Neutrophil (primary cell): ENCODE measurements at regions not wholly inside any gene's neighbourhood (a gene's known extent, or its start where the extent isn't known, plus 50 kb on each side); places are given as distances from the start of the nearest gene placed in this dataset.
A peak's percentile ranks its signal among the peaks of the same experiment; 100 is the strongest.
"Not testable (repeated sequence)": the region's sequence is repeated elsewhere in the genome, so short reads cannot be mapped to it uniquely, and the experiment has no call there.

ENCODE experiments used
- H3K27ac ChIP-seq: fragments of 200-600 bp; sonication (generic); 2 replicates; pipeline ENCODE4 v1.5.1; 2016; ENCODE audit warnings: mild to moderate bottlenecking, moderate library complexity
- H3K27me3 ChIP-seq: fragments of 200-600 bp; sonication (generic); 2 replicates; pipeline ENCODE4 v1.6.0; 2016; ENCODE audit warnings: mild to moderate bottlenecking
- H3K36me3 ChIP-seq: fragments of 200-600 bp; sonication (generic); 2 replicates; pipeline ENCODE4 v1.5.1; 2017
- H3K4me1 ChIP-seq, 2 experiments: fragments of 200-600 bp in 1 of 2; sonication (generic) in 1 of 2; 1 replicate in 1 of 2; 2 replicates in 1 of 2; pipeline versions ENCODE4 v1.5.1 to v1.6.1; 2013 to 2016; ENCODE audit warnings: low read depth in 1 of 2, low read length in 1 of 2, mild to moderate bottlenecking in 1 of 2, moderate library complexity in 1 of 2; ENCODE audit not compliant: control insufficient read depth in 1 of 2, insufficient read depth in 1 of 2
- H3K4me3 ChIP-seq, 2 experiments: fragments of 200-600 bp in 1 of 2; sonication (generic) in 1 of 2; 1 replicate in 1 of 2; 2 replicates in 1 of 2; pipeline ENCODE4 v1.5.1; 2013 to 2016; ENCODE audit warnings: low read depth in 1 of 2, low read length in 1 of 2, mild to moderate bottlenecking in 1 of 2, moderate library complexity in 1 of 2
- H3K9me3 ChIP-seq: fragments of 200-600 bp; sonication (generic); 2 replicates; pipeline ENCODE4 v1.5.1; 2016

DNA sequence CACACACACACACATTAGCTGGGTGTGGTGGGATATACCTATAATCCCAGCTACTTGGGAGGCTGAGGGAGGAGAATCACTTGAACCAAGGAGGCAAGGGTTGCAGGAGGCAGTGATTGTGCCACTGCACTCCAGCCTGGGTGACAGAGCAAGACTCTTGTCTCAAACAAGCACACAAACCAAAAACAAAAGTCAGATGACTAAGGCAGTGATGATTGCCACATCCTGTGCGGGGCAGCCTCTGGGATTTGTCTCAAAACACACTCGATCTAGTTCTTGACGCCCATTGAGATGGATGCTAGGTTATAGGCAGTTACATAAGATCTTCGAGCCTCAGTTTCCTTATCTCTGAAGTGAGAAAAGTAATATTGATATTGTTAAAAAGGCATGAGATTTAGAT lies 57.8 kb upstream of the NBPF8 start:
- H3K4me1 ChIP-seq, H3K9me3 ChIP-seq, H3K36me3 ChIP-seq, H3K27ac ChIP-seq, H3K4me3 ChIP-seq, H3K27me3 ChIP-seq: not testable (repeated sequence)

DNA sequence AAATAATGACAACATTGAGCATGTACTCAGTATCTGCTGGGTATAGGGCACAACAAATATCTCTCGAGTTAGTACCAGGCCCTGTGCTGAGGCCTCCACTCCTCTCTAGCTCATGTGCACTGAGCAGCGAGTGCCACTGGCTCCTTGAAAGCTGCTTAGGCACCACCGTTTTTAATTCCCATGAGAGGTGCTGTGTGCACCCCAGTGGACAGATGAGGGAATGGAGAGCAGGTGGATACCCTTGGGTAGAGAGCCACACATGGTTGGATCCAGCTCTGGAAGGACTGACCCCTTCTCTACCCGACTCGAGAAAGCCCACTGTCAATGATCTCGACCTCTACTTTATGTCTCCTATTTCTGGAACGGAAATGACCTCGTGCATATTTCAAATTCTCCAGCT lies 58.7 kb upstream of the NBPF8 start:
- not testable (repeated sequence) for H3K27ac ChIP-seq, H3K27me3 ChIP-seq, H3K36me3 ChIP-seq, H3K9me3 ChIP-seq, H3K4me3 ChIP-seq, H3K4me1 ChIP-seq

DNA sequence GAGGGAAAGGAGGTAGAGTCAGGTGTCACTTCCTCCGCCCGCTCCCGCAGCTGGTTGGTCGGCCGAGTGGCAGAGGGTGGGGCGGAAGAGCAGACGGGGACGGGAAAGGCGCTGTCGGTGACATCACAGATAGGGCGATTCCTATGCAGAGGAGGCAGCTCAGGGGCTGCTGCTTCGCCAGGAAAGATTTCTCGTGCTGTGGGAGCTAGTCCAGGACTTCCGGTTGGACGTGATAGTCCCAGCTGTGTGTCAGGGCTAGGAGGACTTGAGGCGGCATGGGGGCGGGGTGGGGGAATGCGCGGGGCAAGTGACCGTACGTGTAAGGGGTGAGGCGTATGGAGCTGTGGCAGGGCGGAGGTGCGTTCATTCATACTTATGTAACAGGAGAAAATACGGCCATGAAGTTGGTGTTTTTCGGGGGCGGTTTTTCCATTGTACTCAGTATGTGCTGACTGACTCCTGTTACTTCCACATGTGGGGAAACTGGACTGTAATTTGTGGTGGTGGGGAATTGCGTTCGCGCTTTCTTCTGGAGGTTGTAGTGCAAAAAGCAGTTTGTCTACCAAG lies 60.1 kb upstream of the NBPF8 start:
- H3K36me3 ChIP-seq, H3K4me1 ChIP-seq, H3K9me3 ChIP-seq, H3K27me3 ChIP-seq: not testable (repeated sequence)
- peak overlapping the region; percentile 56 for H3K27ac ChIP-seq
- peak overlapping the region; percentile 42 to 54 for H3K4me3 ChIP-seq

DNA sequence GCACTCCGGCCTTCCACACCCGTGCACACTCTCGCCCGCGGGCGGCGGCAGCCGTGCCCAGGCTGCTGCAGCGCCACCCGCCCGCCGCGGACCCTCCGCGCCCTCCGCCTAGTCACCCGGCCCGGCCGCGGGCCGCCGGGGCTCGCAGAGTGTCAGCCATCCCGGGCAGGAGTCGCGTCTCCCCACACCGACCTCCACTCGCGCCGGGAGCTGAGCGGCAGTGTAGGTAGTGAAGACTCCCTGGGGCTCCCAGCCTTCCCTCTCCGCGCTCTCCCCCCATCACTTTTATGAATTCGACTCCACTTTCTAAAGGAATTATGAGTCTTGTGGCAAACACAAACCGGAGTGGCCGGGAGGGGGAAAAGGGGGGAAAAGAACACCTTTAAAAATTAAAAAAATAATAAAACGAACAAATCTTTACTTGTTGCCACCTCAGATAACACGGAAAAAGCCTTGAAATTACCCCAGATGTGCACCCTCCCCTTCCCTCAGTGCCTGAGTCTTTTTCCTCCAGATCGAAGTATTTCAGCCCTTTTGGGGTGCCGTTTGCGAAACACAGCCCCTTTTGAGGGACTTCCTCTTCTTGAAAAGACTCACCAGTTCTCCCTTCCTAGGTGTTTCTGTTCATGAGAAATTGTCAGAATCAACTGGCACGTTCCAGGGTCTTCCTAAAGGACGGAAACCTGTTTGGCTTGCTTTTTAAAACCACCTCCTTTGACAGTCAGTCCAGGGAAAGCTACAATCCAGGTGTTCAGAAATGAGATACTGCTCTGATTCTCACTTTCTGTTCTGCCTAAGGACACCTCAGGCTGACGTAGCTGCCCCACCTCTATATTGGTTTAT lies 72.4 kb upstream of the NBPF8 start:
- H3K27ac ChIP-seq, result peak overlapping the region; percentile 56

DNA sequence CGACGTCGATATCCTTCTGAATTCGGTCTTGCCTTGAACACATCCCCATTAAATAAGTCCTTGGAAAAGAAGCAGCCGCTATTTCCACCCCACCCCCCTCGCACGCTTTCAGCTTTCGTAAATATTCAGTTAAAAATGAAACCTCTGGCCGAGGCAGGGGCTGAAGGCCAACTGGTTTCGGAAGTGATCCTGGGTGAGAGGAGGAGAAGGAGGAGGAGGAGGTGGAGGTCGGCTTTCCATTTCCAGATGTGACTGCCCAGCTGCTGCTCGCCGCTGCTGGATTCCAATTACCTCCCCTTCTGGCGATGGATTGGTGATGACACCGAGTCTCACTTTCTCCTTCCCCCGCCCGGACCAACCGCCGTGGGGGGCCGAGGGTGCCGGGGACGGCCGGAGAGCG lies 73.1 kb upstream of the NBPF8 start:
- H3K36me3 ChIP-seq, H3K9me3 ChIP-seq, H3K27me3 ChIP-seq, H3K4me1 ChIP-seq: not testable (repeated sequence)
- Histone ChIP-seq H3K27ac (peak overlapping the region; percentile 68), H3K4me3 (peak overlapping the region; percentile 56 to 69)

More for the DNA sequence above, 72.4 kb upstream of the NBPF8 start:
- not testable (repeated sequence) for H3K27me3 ChIP-seq, H3K4me1 ChIP-seq, H3K36me3 ChIP-seq, H3K9me3 ChIP-seq
- H3K4me3 ChIP-seq, result peak overlapping the region; percentile 43 to 69

DNA sequence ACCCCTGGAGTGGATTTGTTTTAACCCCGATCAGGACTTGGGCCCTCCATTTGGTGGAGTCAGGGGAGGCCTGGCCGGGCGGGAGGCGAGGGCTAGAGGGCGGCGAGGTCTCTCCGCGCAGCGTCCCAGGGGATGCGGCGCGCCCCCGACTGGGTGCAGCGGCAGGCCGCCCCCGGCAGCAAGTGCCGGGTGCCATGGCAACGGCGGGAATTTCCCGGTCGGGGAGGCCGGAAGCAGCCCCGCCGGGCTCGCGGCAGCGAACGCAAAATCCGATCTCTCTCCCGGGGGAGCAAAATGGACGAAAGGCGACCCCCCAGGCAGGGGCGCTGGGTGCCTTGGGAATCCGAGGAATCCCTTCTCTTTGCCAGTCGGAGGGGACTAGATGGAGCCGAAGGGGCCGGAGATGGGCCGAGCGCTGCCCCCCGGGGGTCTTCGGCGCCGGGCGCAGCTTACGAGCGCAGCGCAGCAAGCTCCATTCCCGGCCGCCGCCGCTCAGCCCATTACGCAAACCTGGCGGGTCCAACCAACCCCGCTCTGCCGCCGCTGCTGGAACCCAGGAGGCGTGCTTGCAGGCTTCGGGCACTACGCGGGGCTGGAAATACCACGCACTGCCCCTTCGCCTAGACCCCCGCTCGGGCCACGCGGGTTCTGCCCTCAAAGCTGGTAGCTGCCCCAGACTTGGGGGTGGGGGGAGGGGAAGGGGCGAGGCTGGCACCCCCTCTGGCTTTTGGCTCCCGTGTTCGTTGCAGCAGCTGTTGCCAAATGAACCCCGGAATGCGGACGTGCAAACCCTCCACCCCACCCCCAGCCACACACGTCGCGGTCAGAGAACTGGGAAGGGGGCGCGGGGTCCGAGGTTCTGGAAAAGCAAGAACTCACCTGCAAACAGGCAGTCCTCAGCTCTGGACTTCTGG lies 73.7 kb upstream of the NBPF8 start:
- H3K4me1 ChIP-seq, H3K27me3 ChIP-seq, H3K9me3 ChIP-seq, H3K36me3 ChIP-seq: not testable (repeated sequence)
- peak overlapping the region; percentile 56 to 69 for H3K4me3 ChIP-seq
- peak overlapping the region; percentile 70 for H3K27ac ChIP-seq

DNA sequence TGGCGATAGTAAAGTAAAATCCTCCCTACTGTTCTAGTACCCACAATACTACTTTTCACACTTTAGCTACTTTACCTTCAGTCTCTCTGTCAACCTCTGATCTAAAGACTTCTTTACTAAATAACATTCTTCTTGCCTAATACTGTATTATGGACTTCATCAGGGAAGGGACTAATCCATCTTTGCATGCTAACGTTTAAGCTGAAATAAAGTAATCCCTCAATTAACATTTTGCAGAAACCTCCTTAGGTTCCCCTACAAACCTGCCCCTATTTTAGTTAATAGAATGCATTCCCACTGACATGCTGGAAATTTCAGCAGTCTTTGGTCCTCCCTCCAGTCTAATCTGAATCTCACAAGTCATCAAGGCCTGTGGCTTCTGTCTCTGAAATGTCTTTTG lies 99.1 kb upstream of the NBPF8 start:
- not testable (repeated sequence) for H3K4me3 ChIP-seq, H3K27me3 ChIP-seq, H3K4me1 ChIP-seq

DNA sequence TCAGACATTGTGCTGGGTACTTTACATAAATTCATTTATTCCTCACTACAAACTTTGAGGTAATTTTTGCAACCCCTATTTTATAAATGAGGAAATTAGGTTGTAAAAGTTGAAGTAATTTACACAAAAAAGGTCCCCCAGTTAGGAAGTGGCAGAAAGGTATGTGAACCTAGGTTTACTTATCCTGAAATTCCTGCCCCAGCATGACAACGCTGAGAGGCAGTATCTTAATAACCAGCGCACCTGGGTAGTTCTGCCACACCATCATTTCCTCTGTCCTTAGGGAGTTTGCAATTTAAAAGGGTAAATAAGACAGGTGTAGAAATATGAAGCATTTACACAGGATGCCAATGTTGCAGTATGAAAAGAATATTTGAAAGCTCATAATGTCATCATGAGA lies 102.9 kb upstream of the NBPF8 start:
- not testable (repeated sequence) for H3K36me3 ChIP-seq

More for the DNA sequence above, 99.1 kb upstream of the NBPF8 start:
- not testable (repeated sequence) for H3K9me3 ChIP-seq, H3K27ac ChIP-seq, H3K36me3 ChIP-seq

DNA sequence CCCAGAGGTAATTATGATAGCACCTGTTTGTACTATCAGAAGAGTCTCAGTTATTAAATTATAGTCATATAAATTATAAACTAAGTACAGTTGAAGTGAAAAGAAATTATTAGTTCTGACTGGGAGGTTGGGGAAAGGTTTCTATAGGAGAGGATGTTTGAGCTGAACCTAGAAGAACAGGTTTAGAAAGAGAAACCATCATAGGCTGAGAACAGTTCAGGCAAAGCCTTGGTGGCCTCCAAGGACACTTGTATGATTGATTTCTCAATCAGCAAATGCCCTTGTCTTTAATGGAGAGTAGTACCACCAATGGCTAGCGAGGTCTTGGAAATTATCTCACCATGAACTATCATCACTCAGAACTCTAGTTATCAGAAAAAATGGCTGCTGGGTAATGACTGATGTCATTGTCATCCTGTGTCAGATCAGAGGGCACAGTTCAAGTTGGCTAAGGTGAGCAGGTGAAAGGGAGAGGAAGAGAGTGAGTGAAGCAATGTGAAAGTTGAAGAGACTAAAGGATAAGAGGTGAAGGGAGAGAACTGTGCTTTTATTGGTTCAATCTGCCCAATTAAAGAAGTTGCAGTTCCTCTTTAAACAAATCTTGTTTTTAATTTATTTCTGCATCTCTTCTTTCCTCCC lies 105.8 kb upstream of the NBPF8 start:
- H3K4me1 ChIP-seq, H3K27me3 ChIP-seq, H3K36me3 ChIP-seq, H3K9me3 ChIP-seq, H3K27ac ChIP-seq, H3K4me3 ChIP-seq: not testable (repeated sequence)

More for the DNA sequence above, 102.9 kb upstream of the NBPF8 start:
- not testable (repeated sequence) for H3K9me3 ChIP-seq, H3K27ac ChIP-seq, H3K27me3 ChIP-seq, H3K4me3 ChIP-seq, H3K4me1 ChIP-seq

DNA sequence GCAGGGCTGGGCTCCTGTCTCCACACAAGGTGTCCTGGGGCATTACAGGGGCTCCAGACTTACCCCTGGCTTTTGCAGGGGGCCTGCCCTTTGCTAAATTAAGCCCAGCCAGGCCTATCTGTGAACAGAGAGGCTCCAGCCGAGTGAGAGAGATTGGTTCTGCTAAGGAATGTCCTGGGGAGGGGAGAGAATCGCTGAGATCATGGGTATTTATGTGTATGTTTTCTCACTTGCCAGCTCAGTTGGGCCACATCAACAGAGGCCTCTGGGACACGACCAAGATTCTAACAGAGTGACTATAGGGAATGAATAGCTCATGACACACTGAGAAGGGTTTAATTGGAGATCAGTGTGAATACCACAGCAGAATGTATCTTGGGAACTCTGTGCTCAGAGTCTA lies 109.8 kb upstream of the NBPF8 start:
- H3K27ac ChIP-seq, H3K4me3 ChIP-seq, H3K9me3 ChIP-seq, H3K4me1 ChIP-seq, H3K27me3 ChIP-seq, H3K36me3 ChIP-seq: not testable (repeated sequence)

DNA sequence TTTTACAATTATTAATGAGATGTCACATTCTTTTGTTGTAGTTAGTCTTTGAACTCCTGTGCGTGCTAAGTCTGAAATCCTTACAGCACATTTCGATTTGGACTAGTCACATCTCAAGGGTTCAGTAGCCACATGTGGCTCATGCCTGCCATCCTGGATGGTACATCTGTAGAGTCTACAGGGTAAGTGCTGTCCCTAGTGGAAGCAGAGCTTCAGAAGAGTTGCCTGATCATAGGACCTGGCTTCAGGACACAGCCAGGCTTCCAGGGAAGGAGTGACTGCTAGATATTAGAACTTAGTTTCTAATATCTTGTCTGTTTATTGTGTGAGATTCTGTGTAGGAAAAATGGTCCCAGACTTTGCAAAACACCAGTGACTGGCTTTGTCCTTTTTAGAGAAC lies 110.5 kb upstream of the NBPF8 start:
- H3K4me1 ChIP-seq, H3K4me3 ChIP-seq, H3K9me3 ChIP-seq: not testable (repeated sequence)

DNA sequence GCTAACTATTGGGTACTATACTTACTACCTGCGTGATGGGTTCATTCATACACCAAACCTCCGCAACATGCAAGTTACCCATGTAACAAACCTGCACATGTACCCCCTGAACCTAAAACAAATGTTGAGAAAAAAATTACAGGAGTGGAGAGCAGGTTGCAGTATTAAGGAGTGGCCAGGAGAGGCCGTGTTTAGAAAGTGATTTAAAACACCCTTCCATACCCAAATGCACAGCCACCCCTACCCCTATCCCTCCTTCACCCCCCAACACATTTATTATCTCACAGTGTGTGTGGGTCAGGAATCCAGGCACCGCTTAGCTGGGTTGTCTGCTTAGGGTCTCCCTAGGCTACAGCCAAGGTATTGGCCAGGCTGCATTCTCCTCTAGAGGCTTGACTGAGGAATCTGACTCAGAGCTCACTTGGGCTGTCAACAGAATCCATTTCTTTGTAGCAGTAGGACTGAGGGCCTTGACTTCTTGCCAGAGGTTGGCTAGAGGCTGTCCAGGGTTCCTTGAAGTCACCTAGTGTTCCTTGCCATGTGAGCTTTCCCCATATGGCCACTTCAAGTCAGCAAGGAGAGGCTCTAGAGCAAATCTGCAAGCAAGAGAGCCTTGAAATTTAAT lies 115.3 kb upstream of the NBPF8 start:
- not testable (repeated sequence) for H3K36me3 ChIP-seq, H3K4me3 ChIP-seq, H3K4me1 ChIP-seq, H3K27ac ChIP-seq, H3K9me3 ChIP-seq, H3K27me3 ChIP-seq

More for the DNA sequence above, 110.5 kb upstream of the NBPF8 start:
- H3K27me3 ChIP-seq, H3K36me3 ChIP-seq, H3K27ac ChIP-seq: not testable (repeated sequence)

DNA sequence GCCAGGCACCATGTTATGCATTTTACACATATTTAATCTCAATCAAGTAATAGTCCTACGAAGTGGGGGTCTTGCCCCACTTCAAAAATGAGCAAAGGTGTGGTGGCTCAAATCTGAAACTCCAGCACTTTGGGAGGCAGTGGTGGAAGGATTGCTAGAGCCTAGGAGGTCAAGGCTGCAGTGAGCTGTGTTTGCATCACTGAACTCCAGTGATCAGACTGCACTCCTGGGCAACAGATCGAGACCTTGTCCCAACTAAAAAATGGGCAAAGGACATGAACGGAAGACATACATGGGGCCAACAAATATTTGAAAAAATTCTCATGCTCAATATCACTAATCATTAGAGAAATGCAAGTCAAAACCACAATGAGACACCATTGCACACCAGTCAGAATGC lies 116.3 kb upstream of the NBPF8 start:
- not testable (repeated sequence) for H3K9me3 ChIP-seq, H3K4me1 ChIP-seq, H3K27ac ChIP-seq, H3K4me3 ChIP-seq, H3K36me3 ChIP-seq, H3K27me3 ChIP-seq
